H9 (cell line): ENCODE measurements at regions not wholly inside any gene's neighbourhood (a gene's known extent, or its start where the extent isn't known, plus 50 kb on each side); places are given as distances from the start of the nearest gene placed in this dataset.

Experiments used
- DNase-seq: peaks from one replicate; pipeline ENCODE4 v3.0.0-alpha.2; 2017
- H2AFZ ChIP-seq: one replicate; pipeline ENCODE4 v1.6.1; 2013; ENCODE audit warnings: mild to moderate bottlenecking, low read length, control low read depth, moderate library complexity
- H2AK5ac ChIP-seq: 2 replicates; pipeline ENCODE4 v1.6.1; 2013; ENCODE audit warnings: low read length, control low read depth, mixed read lengths; ENCODE audit not compliant: insufficient read length
- H2BK120ac ChIP-seq: one replicate; pipeline ENCODE4 v1.6.1; 2013; ENCODE audit warnings: low read depth, mild to moderate bottlenecking, low read length, control low read depth, inconsistent platforms; ENCODE audit not compliant: poor library complexity, severe bottlenecking
- H2BK12ac ChIP-seq: 2 replicates; pipeline ENCODE4 v1.6.1; 2013; ENCODE audit warnings: low read length, control low read depth, mixed read lengths, low read depth; ENCODE audit not compliant: insufficient read length
- H2BK15ac ChIP-seq: 2 replicates; pipeline ENCODE4 v1.6.1; 2013; ENCODE audit warnings: low read depth, low read length, control low read depth
- H2BK20ac ChIP-seq: one replicate; pipeline ENCODE4 v1.6.1; 2013; ENCODE audit warnings: low read depth, mild to moderate bottlenecking, low read length, control low read depth, inconsistent platforms; ENCODE audit not compliant: poor library complexity, severe bottlenecking
- H2BK5ac ChIP-seq: 2 replicates; pipeline ENCODE4 v1.6.1; 2013; ENCODE audit warnings: low read length, control low read depth, mixed read lengths; ENCODE audit not compliant: insufficient read length
- H3K14ac ChIP-seq: 2 replicates; pipeline ENCODE4 v1.6.1; 2013; ENCODE audit warnings: low read length, control low read depth; ENCODE audit not compliant: insufficient read depth
- H3K18ac ChIP-seq: 2 replicates; pipeline ENCODE4 v1.6.1; 2013; ENCODE audit warnings: low read depth, mild to moderate bottlenecking, mixed read lengths, low read length, control low read depth; ENCODE audit not compliant: insufficient read length
- H3K23ac ChIP-seq: 2 replicates; pipeline ENCODE4 v1.6.1; 2013; ENCODE audit warnings: low read length, control low read depth, mixed read lengths, low read depth; ENCODE audit not compliant: insufficient read length
- H3K23me2 ChIP-seq: 2 replicates; pipeline ENCODE4 v1.6.1; 2013; ENCODE audit warnings: low read depth, mild to moderate bottlenecking, mixed read lengths, low read length, control low read depth; ENCODE audit not compliant: insufficient read length, poor library complexity, severe bottlenecking
- H3K27ac ChIP-seq: 2 replicates; pipeline ENCODE4 v1.5.1; 2013; ENCODE audit warnings: low read length, control low read depth, mixed read lengths, low read depth; ENCODE audit not compliant: insufficient read length
- H3K27me3 ChIP-seq: 2 replicates; pipeline ENCODE4 v1.6.1; 2013; ENCODE audit warnings: low read length, control low read depth, inconsistent platforms; ENCODE audit not compliant: insufficient read depth
- H3K4ac ChIP-seq: 2 replicates; pipeline ENCODE4 v1.6.1; 2013; ENCODE audit warnings: low read depth, mild to moderate bottlenecking, control low read depth, inconsistent platforms, low read length, moderate library complexity
- H3K4me1 ChIP-seq: 2 replicates; pipeline ENCODE4 v1.6.1; 2013; ENCODE audit warnings: low read length, control low read depth, inconsistent platforms; ENCODE audit not compliant: insufficient read depth
- H3K4me2 ChIP-seq: 2 replicates; pipeline ENCODE4 v1.6.1; 2013; ENCODE audit warnings: low read length, control low read depth, mixed read lengths; ENCODE audit not compliant: insufficient read length, insufficient read depth
- H3K56ac ChIP-seq: 2 replicates; pipeline ENCODE4 v1.6.1; 2013; ENCODE audit warnings: low read depth, mild to moderate bottlenecking, mixed read lengths, low read length, control low read depth; ENCODE audit not compliant: insufficient read length
- H3K79me1 ChIP-seq: 2 replicates; pipeline ENCODE4 v1.6.1; 2013; ENCODE audit warnings: low read depth, mild to moderate bottlenecking, moderate library complexity, low read length, control low read depth, inconsistent platforms; ENCODE audit not compliant: insufficient read depth, poor library complexity, severe bottlenecking
- H3K79me2 ChIP-seq: 2 replicates; pipeline ENCODE4 v1.6.1; 2013; ENCODE audit warnings: low read length, control low read depth, inconsistent platforms; ENCODE audit not compliant: insufficient read depth
- H3K9ac ChIP-seq: 2 replicates; pipeline ENCODE4 v1.6.1; 2013; ENCODE audit warnings: low read length, control low read depth, mixed read lengths; ENCODE audit not compliant: insufficient read length; ENCODE audit errors: extremely low read depth
- H3K9me3 ChIP-seq: one replicate; pipeline ENCODE4 v1.6.1; 2013; ENCODE audit warnings: low read depth, low read length, inconsistent platforms; ENCODE audit not compliant: control insufficient read depth
- H3T11ph ChIP-seq: one replicate; pipeline ENCODE4 v1.6.1; 2013; ENCODE audit warnings: mild to moderate bottlenecking, low read length, control low read depth, inconsistent platforms
- H4K20me1 ChIP-seq: one replicate; pipeline ENCODE4 v1.6.1; 2013; ENCODE audit not compliant: control insufficient read depth, insufficient read length, insufficient read depth
- H4K5ac ChIP-seq: 2 replicates; pipeline ENCODE4 v1.6.1; 2013; ENCODE audit warnings: low read depth, mild to moderate bottlenecking, mixed read lengths, low read length, control low read depth; ENCODE audit not compliant: insufficient read length
- H4K8ac ChIP-seq: replicated peaks from 2 replicates; pipeline ENCODE4 v1.6.1; 2013; ENCODE audit warnings: low read length, control low read depth, mixed read lengths, low read depth; ENCODE audit not compliant: insufficient read length
- H4K91ac ChIP-seq: 2 replicates; pipeline ENCODE4 v1.6.1; 2013; ENCODE audit warnings: low read depth, mild to moderate bottlenecking, moderate library complexity, mixed read lengths, low read length, control low read depth; ENCODE audit not compliant: insufficient read length
- H3K27ac Mint-ChIP-seq, 3 experiments: 2 replicates in 2 of 3; 3 replicates in 1 of 3; pipeline ENCODE4 v1.8.0; 2020 to 2021; ENCODE audit warnings: mixed read lengths in 3 of 3, mild to moderate bottlenecking in 1 of 3, moderate library complexity in 1 of 3
- H3K27me3 Mint-ChIP-seq: 2 replicates; pipeline ENCODE4 v1.8.0; 2021; ENCODE audit warnings: low read depth, mild to moderate bottlenecking, moderate library complexity, mixed read lengths
- H3K36me3 Mint-ChIP-seq, 3 experiments: 2 replicates in 2 of 3; 3 replicates in 1 of 3; pipeline ENCODE4 v1.8.0; 2020 to 2021; ENCODE audit warnings: low read depth in 3 of 3, mixed read lengths in 3 of 3; ENCODE audit not compliant: insufficient read depth in 1 of 3
- H3K4me1 Mint-ChIP-seq, 2 experiments: 2 replicates each; pipeline ENCODE4 v1.8.0; 2020; ENCODE audit warnings: mixed read lengths in 2 of 2
- H3K4me3 Mint-ChIP-seq, 2 experiments: 2 replicates in 1 of 2; 3 replicates in 1 of 2; pipeline ENCODE4 v1.8.0; 2020 to 2021; ENCODE audit warnings: mild to moderate bottlenecking in 2 of 2, mixed read lengths in 2 of 2, moderate library complexity in 1 of 2
- H3K9me3 Mint-ChIP-seq, 2 experiments: 2 replicates in 1 of 2; 3 replicates in 1 of 2; pipeline ENCODE4 v1.8.0; 2020; ENCODE audit warnings: mild to moderate bottlenecking in 2 of 2, mixed read lengths in 2 of 2, moderate library complexity in 1 of 2
- CTCF ChIP-seq: fragments of 200-600 bp; sonication (generic); conservative IDR thresholded peaks from 3 replicates; pipeline ENCODE4 v1.8.0; 2021; ENCODE audit warnings: antibody characterized with exemption, mild to moderate bottlenecking
- WGBS: extraction: QIAGEN DNeasy Blood & Tissue Kit; methylation state at CpG from one replicate; pipeline ENCODE4 v1.1.7; 2013; ENCODE audit warnings: missing lambda C conversion rate, low lambda C conversion rate, mixed read lengths; ENCODE audit not compliant: insufficient read length; ENCODE audit errors: extremely low coverage; 5-methylcytosine and 5-hydroxymethylcytosine counted together

- Histone ChIP-seq H3K18ac (no peak overlapping the region), H2BK12ac (no peak overlapping the region), H4K20me1 (no peaks in the 10 kb centered on the region), H3K27me3 (no peaks in the 10 kb centered on the region), H3K14ac (no peak overlapping the region), H3K23ac (no peak overlapping the region), H3K27ac (no peak overlapping the region), H3K9ac (no peak overlapping the region), H2BK120ac (no peak overlapping the region), H2AK5ac (no peak overlapping the region), H3K4me1 (peaks cover 4% of the 10 kb centered on the region; the same call in 1 of the 2 replicates), H4K8ac (no peak overlapping the region), H2BK5ac (no peak overlapping the region), H3K79me1 (no peaks in the 10 kb centered on the region), H3K56ac (no peak overlapping the region), H4K5ac (no peak overlapping the region), H3K4ac (no peak overlapping the region), H2BK15ac (no peak overlapping the region), H3K4me2 (no peak overlapping the region), H2BK20ac (no peak overlapping the region), H2AFZ (no peak overlapping the region), H3K23me2 (no peaks in the 10 kb centered on the region), H4K91ac (no peak overlapping the region), H3K9me3 (no peaks in the 10 kb centered on the region), H3K79me2 (no peaks in the 10 kb centered on the region), H3T11ph (no peak overlapping the region)
- no peak for TF ChIP-seq CTCF
- WGBS, result no CpG with 5 or more reads among the region's 7 CpGs
- Mint-ChIP-seq H3K9me3 (no peaks in the 10 kb centered on the region; a peak in 1 of 5 replicates), H3K4me3 (no peak overlapping the region), H3K4me1 (peaks cover 15 to 19% of the 10 kb centered on the region in 2 experiments), H3K36me3 (peaks cover 0 to 1% (median 0%) of the 10 kb centered on the region in 3 experiments; a peak in 1 of 7 replicates), H3K27ac (no peak overlapping the region; a peak in 1 of 7 replicates), H3K27me3 (no peaks in the 10 kb centered on the region)
- no peak for DNase-seq
These were observed 442.5 kb upstream of the KLHL29 start for GRCh38 chr2:22942441-22942840.
